Fibroblast of mammary gland (primary cell): ENCODE measurements at regions not wholly inside any gene's neighbourhood (a gene's known extent, or its start where the extent isn't known, plus 50 kb on each side); places are given as distances from the start of the nearest gene placed in this dataset.

Source experiments
- DNase-seq: peaks from one replicate; pipeline ENCODE4 v3.0.0-alpha.2; 2010; ENCODE audit warnings: low read depth
- H3K4me3 ChIP-seq: 2 replicates; pipeline ENCODE4 v1.5.1; 2011; ENCODE audit warnings: low read depth, mild to moderate bottlenecking, low read length, moderate library complexity; ENCODE audit not compliant: control insufficient read depth
- TF ChIP-seq, protein P1 (sequence below): conservative IDR thresholded peaks from 2 replicates; pipeline ENCODE4 v1.5.1; 2011; ENCODE audit warnings: low read depth, low read length, inconsistent platforms; ENCODE audit not compliant: control insufficient read depth, insufficient read depth

DNA sequence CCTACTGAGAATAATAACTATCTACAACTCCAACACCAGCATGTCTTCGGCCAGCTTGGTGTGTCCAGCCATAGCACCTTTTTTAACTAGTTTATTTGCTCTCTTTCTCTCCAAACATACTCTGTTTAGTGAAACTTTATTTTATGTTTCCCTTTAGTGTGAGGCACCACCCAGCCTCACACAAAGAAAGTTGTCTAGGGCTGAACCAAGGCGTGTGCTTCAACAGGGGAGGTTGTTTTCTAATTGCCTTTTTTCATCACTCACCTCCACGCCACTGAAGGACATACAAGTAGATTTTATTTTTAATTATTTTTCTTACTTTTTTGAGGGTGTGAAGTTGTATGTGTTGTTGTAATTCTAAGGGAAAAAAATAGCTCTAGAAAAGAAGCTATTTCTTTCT, 125.6 kb upstream of the MARCKS start:
- TF ChIP-seq, protein P1, sequence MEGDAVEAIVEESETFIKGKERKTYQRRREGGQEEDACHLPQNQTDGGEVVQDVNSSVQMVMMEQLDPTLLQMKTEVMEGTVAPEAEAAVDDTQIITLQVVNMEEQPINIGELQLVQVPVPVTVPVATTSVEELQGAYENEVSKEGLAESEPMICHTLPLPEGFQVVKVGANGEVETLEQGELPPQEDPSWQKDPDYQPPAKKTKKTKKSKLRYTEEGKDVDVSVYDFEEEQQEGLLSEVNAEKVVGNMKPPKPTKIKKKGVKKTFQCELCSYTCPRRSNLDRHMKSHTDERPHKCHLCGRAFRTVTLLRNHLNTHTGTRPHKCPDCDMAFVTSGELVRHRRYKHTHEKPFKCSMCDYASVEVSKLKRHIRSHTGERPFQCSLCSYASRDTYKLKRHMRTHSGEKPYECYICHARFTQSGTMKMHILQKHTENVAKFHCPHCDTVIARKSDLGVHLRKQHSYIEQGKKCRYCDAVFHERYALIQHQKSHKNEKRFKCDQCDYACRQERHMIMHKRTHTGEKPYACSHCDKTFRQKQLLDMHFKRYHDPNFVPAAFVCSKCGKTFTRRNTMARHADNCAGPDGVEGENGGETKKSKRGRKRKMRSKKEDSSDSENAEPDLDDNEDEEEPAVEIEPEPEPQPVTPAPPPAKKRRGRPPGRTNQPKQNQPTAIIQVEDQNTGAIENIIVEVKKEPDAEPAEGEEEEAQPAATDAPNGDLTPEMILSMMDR, result no peak
- no peak for DNase-seq
- H3K4me3 ChIP-seq, result no peak overlapping the region

DNA sequence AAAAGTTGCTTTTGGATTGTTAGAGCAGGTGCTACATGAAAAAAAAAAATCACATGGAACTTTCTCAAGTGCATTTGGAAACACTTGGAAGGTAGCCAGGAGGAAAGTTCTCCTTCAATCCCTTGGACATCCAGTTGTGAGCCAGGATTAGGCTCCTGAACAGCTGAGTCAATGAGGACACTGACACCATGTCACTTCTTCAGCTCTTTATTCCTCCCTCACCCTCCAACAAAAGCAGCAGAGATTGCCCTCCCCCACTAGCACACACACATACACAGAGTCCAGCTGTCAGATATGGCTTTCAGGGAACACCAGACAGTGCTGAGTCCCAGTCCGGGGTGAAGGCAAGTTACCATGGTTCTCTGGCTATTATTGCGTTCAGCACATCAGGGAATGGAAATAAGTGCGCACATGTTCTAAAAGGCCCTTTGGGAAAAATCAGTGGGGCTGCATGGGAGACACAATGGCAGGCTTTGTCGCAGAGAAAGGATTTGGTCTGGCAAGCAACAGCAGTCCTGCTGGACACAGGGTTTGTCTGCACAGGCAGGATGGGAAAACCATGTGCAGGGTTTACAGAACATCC, 124.7 kb upstream of the MARCKS start:
- no peak overlapping the region for H3K4me3 ChIP-seq
- TF ChIP-seq, protein P1, result no peak
- peak; percentile 46 for DNase-seq

DNA sequence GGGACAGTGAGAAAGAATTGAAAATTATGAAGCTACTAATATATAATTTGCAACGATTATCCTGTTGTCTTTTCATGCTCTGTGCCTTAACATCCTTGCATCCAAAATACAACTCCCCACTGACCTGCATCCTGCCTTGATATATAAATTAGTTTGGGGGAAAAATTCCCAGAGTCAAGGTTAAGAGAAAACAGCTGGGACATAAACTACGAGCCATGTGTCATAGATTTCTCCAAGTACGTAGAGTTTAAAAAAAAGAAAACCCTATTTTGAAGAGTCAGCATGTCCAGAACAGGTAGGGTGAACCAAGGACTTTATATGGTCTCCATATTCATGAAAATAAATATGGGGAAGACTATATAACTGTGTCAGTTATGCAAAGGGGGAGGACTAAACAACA, 123.8 kb upstream of the MARCKS start:
- H3K4me3 ChIP-seq, result no peak overlapping the region
- TF ChIP-seq, protein P1, result no peak
- peak; percentile 51 for DNase-seq

DNA sequence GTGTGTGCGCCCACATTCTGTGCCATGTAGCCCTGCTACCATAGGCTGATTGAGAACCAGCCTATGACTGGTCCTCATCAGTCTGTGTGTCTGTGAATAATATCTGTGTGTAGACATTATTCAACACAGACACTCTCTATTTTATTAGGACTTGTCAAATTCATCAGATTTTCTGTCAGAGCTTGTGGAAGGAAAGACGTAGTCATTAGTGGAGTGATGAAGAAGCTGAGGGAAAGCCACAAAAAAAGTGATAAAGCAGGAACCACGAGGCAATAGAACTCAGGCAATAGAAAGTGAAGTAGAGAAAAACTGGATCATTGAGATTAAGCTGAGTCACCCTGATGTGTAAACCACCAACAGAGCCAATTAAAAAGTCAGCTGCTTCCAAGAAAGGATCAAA, 122.2 kb upstream of the MARCKS start:
- no peak overlapping the region for H3K4me3 ChIP-seq
- TF ChIP-seq, protein P1, result no peak
- peak; percentile 53 for DNase-seq

DNA sequence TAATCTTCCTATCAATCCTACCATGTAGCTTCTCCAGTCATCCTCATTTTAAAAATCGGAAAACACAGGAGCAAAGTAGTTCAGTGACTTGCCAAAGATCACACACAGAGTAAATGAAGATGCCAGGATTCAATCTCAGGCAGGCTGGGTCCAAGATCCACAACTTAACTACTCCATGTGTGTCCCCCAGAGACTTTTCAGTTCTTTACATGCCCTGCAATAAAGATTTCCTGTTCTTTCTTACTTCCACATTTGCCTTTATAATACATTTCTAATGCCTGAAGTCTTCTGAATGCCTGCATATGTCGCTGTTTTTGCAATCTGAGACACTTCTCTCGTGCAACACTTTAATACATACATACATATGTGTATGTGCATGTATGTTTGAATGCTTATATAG, 121.7 kb upstream of the MARCKS start:
- DNase-seq, result no peak
- no peak overlapping the region for H3K4me3 ChIP-seq
- TF ChIP-seq, protein P1, result no peak

DNA sequence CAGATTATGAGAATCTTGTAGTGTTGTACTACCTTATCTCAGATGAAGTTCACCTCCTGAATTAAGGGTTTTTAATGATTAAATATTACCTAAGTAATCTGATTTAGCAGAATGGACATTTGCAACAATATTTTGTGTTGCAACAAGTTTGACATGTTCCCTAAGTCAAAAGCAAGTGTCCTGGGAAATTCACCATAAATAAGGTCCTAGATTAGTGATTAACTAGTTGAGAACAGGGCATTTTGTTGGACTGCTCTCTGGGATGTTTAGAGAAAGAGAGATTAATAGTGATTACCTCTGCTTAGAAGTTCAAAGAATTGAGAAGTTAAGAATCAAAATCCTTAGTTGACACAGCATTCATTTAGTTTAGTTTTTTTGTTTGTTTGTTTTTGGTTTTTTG, 120.2 kb upstream of the MARCKS start:
- TF ChIP-seq, protein P1, result no peak
- H3K4me3 ChIP-seq, result no peak overlapping the region
- DNase-seq, result no peak
